ENCODE measurements at regions not wholly inside any gene's neighbourhood (a gene's known extent, or its start where the extent isn't known, plus 50 kb on each side); places are given as distances from the start of the nearest gene placed in this dataset.

DNA sequence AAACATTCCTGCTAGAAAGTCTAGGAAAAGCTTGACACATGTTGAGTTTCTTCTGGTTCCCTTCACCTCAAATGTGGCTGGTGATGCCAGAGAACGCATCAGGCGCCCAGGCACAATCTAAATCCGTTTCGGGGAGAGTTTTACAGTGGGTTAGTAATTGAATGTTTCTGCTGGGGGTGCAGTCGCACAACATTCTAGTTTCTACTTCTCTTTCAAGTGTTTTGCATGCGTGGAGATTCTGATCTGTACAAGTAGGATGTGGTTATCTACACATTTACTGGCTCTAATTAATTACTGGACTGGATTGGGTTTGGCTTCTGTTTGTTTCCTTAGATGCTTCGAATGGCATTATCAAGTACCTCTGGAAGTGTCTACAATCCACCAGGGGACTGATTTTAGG lies 173.8 kb downstream of the TMEM26 start:
- no peak overlapping the region for H3K4me3 ChIP-seq
- FAIRE-seq: no peak
- H3K4me1 ChIP-seq: peaks cover 16% of the 10 kb centered on the region; the same call in 2 of the 3 replicates
- ChIA-PET POLR2A (no interaction called here), CTCF (interaction anchor here (0.9 to 1.5 kb wide), 2 partner anchors 9 to 22 kb away, joined by 3 to 4 read pairs; no protein-coding TSS in a partner anchor)
- H3K27ac ChIP-seq: no peak overlapping the region
- ATAC-seq: no peak
- no peaks in the 10 kb centered on the region for H3K9me3 ChIP-seq
- TF ChIP-seq RNF2 (IDR thresholded peaks at IDR 0.05; ENCODE audit: borderline replicate concordance, low read depth): no peak
- no peak for TF ChIP-seq RCOR1 (IDR thresholded peaks at IDR 0.05; ENCODE audit: low read depth, low read length)
- no peak for TF ChIP-seq HOXA7 (CRISPR knock-in tag; IDR thresholded peaks at IDR 0.05)
- TF ChIP-seq POLR2AphosphoS2 (conservative IDR thresholded peaks at IDR 0.05; ENCODE audit: low read length): no peak
- TF ChIP-seq ESRRA (IDR thresholded peaks at IDR 0.05; ENCODE audit: borderline replicate concordance, low read length): no peak
- TF ChIP-seq CEBPB (IDR thresholded peaks at IDR 0.05): no peak
- no peak for TF ChIP-seq EHF (CRISPR knock-in tag; IDR thresholded peaks at IDR 0.05)
- no peak for TF ChIP-seq FOSB (CRISPR knock-in tag; IDR thresholded peaks at IDR 0.05)
- no peak for TF ChIP-seq ZFP36 (IDR thresholded peaks at IDR 0.05; ENCODE audit: borderline replicate concordance, partially characterized antibody)
- no peak for TF ChIP-seq CBX8 (IDR thresholded peaks at IDR 0.05)
- TF ChIP-seq SREBF2 (IDR thresholded peaks at IDR 0.05): no peak
- TF ChIP-seq EP300 (IDR thresholded peaks at IDR 0.05): no peak
- no peak for TF ChIP-seq ZSCAN20 (CRISPR knock-in tag; IDR thresholded peaks at IDR 0.05)
- no peak for TF ChIP-seq JUN (IDR thresholded peaks at IDR 0.05)
- TF ChIP-seq, protein P1, sequence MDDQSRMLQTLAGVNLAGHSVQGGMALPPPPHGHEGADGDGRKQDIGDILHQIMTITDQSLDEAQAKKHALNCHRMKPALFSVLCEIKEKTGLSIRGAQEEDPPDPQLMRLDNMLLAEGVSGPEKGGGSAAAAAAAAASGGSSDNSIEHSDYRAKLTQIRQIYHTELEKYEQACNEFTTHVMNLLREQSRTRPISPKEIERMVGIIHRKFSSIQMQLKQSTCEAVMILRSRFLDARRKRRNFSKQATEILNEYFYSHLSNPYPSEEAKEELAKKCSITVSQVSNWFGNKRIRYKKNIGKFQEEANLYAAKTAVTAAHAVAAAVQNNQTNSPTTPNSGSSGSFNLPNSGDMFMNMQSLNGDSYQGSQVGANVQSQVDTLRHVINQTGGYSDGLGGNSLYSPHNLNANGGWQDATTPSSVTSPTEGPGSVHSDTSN (IDR thresholded peaks at IDR 0.05): no peak
- TF ChIP-seq, protein P2, sequence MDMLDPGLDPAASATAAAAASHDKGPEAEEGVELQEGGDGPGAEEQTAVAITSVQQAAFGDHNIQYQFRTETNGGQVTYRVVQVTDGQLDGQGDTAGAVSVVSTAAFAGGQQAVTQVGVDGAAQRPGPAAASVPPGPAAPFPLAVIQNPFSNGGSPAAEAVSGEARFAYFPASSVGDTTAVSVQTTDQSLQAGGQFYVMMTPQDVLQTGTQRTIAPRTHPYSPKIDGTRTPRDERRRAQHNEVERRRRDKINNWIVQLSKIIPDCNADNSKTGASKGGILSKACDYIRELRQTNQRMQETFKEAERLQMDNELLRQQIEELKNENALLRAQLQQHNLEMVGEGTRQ (IDR thresholded peaks at IDR 0.05): no peak
- 88% methylated on average over 7 of the region's 7 CpGs for WGBS (ENCODE audit: missing lambda C conversion rate)
- DNase-seq (ENCODE audit: low read depth in 1 of 2, low spot score in 1 of 2): no peak
- no peak overlapping the region for H3K4me2 ChIP-seq

DNA sequence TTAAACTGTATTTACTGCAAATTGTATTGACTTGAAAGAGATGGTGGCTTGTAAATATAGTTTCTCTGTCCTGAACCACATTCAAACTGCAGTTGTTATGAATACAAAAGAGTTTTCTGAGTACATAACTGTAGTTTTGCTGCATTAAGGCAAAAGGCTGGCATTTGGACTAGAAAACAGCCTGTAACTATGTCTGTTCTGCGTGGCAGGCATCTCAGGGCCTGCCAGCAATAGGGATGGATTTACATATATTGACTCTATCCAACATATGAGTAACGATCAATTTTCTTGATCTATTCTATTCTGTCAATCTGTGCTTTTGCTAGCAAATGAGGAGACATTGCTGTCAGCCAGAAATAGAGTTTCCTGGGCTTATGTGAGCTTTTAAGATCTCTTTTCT lies 174.6 kb downstream of the TMEM26 start:
- ATAC-seq: no peak
- FAIRE-seq: no peak
- TF ChIP-seq JUN (IDR thresholded peaks at IDR 0.05) (no peak), HOXB13 (CRISPR knock-in tag; IDR thresholded peaks at IDR 0.05; ENCODE audit: low read depth) (no peak), PHF8 (IDR thresholded peaks at IDR 0.05; ENCODE audit: borderline replicate concordance, low read depth) (no peak), ESRRA (IDR thresholded peaks at IDR 0.05; ENCODE audit: borderline replicate concordance, low read length) (no peak), RARB (CRISPR knock-in tag; IDR thresholded peaks at IDR 0.05) (no peak), MYC (IDR thresholded peaks at IDR 0.05; ENCODE audit: borderline replicate concordance, low read length) (no peak), TP53 (CRISPR knock-in tag; IDR thresholded peaks at IDR 0.05) (no peak), JUNB (IDR thresholded peaks at IDR 0.05) (no peak), SREBF2 (IDR thresholded peaks at IDR 0.05) (no peak), TFCP2L1 (CRISPR knock-in tag; IDR thresholded peaks at IDR 0.05) (no peak), RFX5 (IDR thresholded peaks at IDR 0.05) (no peak), SMC3 (IDR thresholded peaks at IDR 0.05) (no peak), HOXA7 (CRISPR knock-in tag; IDR thresholded peaks at IDR 0.05) (no peak), RCOR1 (IDR thresholded peaks at IDR 0.05; ENCODE audit: low read depth, low read length) (no peak), BHLHE40 (IDR thresholded peaks at IDR 0.05; ENCODE audit: low read depth, low read length) (no peak)
- TF ChIP-seq, protein P3, sequence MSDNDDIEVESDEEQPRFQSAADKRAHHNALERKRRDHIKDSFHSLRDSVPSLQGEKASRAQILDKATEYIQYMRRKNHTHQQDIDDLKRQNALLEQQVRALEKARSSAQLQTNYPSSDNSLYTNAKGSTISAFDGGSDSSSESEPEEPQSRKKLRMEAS (IDR thresholded peaks at IDR 0.05): no peak
- TF ChIP-seq, protein P4, sequence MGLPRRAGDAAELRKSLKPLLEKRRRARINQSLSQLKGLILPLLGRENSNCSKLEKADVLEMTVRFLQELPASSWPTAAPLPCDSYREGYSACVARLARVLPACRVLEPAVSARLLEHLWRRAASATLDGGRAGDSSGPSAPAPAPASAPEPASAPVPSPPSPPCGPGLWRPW (IDR thresholded peaks at IDR 0.05): no peak
- TF ChIP-seq, protein P1 (IDR thresholded peaks at IDR 0.05): no peak
- ChIA-PET CTCF (interaction anchor here (0.9 kb wide), 1 partner anchor 21 kb away, joined by 3 read pairs; no protein-coding TSS in a partner anchor), POLR2A (no interaction called here)
- 88% methylated on average over 2 of the region's 2 CpGs for WGBS (ENCODE audit: missing lambda C conversion rate)
- peaks cover 11% of the 10 kb centered on the region; the same call in 1 of the 3 replicates for H3K4me1 ChIP-seq
- H3K4me2 ChIP-seq: no peak overlapping the region
- no peak overlapping the region for H3K4me3 ChIP-seq
- H3K9me3 ChIP-seq: no peaks in the 10 kb centered on the region
- no peak for DNase-seq (ENCODE audit: low read depth in 1 of 2, low spot score in 1 of 2)
- no peak overlapping the region for H3K27ac ChIP-seq

All from A549 (cell line).